Stimulated activated naive CD8-positive, alpha-beta T cell treated with anti-CD3 and anti-CD28 coated beads, Interleukin-15, amount 100 ng/mL, for 72 hours (primary cell): ENCODE measurements at regions not wholly inside any gene's neighbourhood (a gene's known extent, or its start where the extent isn't known, plus 50 kb on each side); places are given as distances from the start of the nearest gene placed in this dataset.
A peak's percentile ranks its signal among the peaks of the same experiment; 100 is the strongest.

Experiments used
- ATAC-seq: fragments of 150-1000 bp; cut with Tn5 transposase; 2 replicates; pipeline ENCODE4 v1.10.0; 2021; ENCODE audit warnings: mild to moderate bottlenecking, moderate library complexity
- DNase-seq, 2 donors: peaks; one replicate each; pipeline ENCODE4 v3.0.0; 2021 to 2022
- H3K27ac Mint-ChIP-seq, 2 donors: one replicate each; pipeline ENCODE4 v1.8.0; 2022; ENCODE audit warnings: mild to moderate bottlenecking in 2 of 2, mixed read lengths in 2 of 2, moderate library complexity in 2 of 2
- H3K27me3 Mint-ChIP-seq: one replicate; pipeline ENCODE4 v1.8.0; 2022; ENCODE audit warnings: mixed read lengths
- H3K4me1 Mint-ChIP-seq: one replicate; pipeline ENCODE4 v1.8.0; 2022; ENCODE audit warnings: mild to moderate bottlenecking, mixed read lengths
- H3K4me3 Mint-ChIP-seq, 2 donors: one replicate each; pipeline ENCODE4 v1.8.0; 2022; ENCODE audit warnings: mild to moderate bottlenecking in 2 of 2, mixed read lengths in 2 of 2, moderate library complexity in 1 of 2
- H3K9me3 Mint-ChIP-seq, 2 donors: one replicate each; pipeline ENCODE4 v1.8.0; 2022; ENCODE audit warnings: mixed read lengths in 2 of 2

- Mint-ChIP-seq H3K9me3 (peaks cover 0 to 5% of the 10 kb centered on the region in 2 donors), H3K4me1 (peaks cover 7% of the 10 kb centered on the region), H3K27me3 (no peaks in the 10 kb centered on the region), H3K4me3 (no peak overlapping the region), H3K27ac (no peak overlapping the region)
- ATAC-seq, result no peak
- no peak for DNase-seq
Measured at GRCh38 chr1:199197695-199198094, 558.9 kb downstream of the PTPRC start.

DNA sequence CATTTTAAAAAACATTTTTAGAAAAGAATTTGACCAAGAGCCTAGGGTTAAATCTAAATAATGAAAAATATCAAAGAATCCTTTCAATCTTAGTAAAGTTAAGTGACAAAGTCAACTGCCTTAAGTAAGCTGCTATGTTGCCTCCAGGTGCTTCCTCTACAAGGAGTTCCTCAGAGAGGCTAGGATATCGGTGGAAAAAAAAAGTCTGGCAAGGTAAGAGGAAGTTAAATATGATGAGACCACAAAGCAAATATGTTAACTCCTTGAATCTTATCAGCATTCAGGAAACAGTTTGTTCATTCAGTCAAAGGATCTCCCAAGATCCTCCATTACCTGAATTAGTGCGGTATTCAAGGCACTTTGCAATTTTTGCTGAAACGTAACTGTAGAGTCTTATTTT lies 563.5 kb downstream of the PTPRC start:
- Mint-ChIP-seq H3K27ac (no peak overlapping the region), H3K9me3 (no peaks in the 10 kb centered on the region), H3K27me3 (no peaks in the 10 kb centered on the region), H3K4me1 (peaks cover 7% of the 10 kb centered on the region), H3K4me3 (no peak overlapping the region)
- no peak for DNase-seq
- ATAC-seq, result no peak

DNA sequence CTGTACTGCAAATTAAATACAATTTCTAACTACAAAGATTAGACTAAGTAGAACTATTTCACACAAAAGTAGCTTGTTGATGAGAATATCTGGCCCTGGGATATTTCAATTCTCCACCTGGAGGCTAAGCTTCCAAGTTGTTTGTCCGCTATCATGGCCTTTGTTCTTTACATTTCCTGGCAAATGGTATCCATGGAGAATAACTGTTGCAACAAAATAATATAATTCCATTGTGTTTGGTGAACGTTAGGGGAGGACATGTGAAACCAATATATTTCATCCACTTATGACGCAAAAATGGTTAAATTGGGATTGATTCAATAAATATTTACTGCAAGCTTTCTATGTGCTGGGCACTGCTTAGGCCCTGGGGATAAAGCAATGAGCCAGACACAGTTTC lies 565.4 kb downstream of the PTPRC start:
- no peaks in the 10 kb centered on the region for H3K27me3 Mint-ChIP-seq
- ATAC-seq (no peak), DNase-seq (no peak)
- H3K4me3 Mint-ChIP-seq, result no peak overlapping the region
- no peaks in the 10 kb centered on the region for H3K9me3 Mint-ChIP-seq
- no peak overlapping the region for H3K27ac Mint-ChIP-seq
- peaks cover 7% of the 10 kb centered on the region for H3K4me1 Mint-ChIP-seq

DNA sequence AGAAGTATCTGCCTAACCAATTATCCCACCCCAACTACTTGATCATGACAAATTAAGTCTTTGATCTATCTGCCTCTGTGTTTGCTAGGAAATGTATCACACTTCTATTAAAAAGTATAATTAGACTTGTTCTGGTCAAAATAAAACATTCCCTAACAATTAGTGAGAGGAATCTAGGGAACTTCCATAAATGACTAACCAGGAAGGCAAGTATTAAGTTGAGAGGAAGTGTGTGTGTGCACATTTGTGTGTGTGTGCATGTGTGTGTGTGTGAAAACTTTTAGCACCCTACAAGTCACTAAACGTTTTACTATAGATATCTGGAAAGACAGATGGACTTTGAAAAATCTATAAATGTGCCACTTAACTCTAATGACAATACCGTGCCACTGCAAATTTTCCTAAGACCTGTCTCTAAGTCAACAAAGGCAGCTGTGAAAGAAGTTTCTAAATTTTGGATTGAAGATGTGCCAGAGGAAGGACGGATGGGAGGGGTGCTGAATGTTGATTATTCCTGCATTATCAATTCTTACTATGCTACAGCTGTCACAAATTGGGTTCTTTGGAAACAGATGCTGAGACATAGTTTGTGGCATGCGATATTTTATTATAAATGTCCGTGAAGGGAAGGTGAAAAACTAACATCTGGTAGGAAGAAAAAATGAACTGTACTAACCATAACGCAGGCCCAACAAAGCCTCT lies 567.1 kb downstream of the PTPRC start:
- Mint-ChIP-seq H3K4me1 (peaks cover 7% of the 10 kb centered on the region), H3K27ac (no peak overlapping the region), H3K4me3 (no peak overlapping the region), H3K9me3 (no peaks in the 10 kb centered on the region), H3K27me3 (no peaks in the 10 kb centered on the region)
- DNase-seq (no peak), ATAC-seq (no peak)

GRCh38 chr1:199208847-199209246 lies 570.0 kb downstream of the PTPRC start:
- Mint-ChIP-seq H3K27ac (peak overlapping the region in 1 of 2 donors; percentile 66), H3K9me3 (no peaks in the 10 kb centered on the region), H3K27me3 (no peaks in the 10 kb centered on the region), H3K4me1 (no peaks in the 10 kb centered on the region), H3K4me3 (no peak overlapping the region)
- ATAC-seq (no peak), DNase-seq (no peak)

DNA sequence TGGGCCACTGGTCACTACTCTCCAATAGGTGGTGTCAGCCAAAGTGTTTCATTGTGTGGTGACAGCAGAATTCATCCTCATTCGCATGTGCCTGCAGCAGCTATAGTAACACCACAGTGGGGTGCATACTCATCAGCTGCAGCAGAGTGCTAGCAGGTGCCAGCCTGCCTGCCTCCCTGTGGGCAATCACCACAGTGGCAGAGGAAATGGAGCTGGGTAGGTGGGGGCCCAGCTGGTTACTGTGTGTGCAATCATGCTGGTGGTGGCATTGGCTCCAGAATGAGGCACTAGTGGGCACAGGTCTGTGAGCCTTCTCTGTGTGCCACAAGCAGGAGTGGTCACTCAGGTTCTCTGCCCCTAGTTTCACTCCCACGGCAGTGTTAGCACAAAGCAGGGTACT lies 579.2 kb downstream of the PTPRC start:
- Mint-ChIP-seq H3K9me3 (peaks cover 0 to 6% of the 10 kb centered on the region in 2 donors), H3K4me1 (no peaks in the 10 kb centered on the region), H3K27ac (no peak overlapping the region), H3K4me3 (no peak overlapping the region), H3K27me3 (no peaks in the 10 kb centered on the region)
- ATAC-seq (peak; percentile 46), DNase-seq (no peak)

DNA sequence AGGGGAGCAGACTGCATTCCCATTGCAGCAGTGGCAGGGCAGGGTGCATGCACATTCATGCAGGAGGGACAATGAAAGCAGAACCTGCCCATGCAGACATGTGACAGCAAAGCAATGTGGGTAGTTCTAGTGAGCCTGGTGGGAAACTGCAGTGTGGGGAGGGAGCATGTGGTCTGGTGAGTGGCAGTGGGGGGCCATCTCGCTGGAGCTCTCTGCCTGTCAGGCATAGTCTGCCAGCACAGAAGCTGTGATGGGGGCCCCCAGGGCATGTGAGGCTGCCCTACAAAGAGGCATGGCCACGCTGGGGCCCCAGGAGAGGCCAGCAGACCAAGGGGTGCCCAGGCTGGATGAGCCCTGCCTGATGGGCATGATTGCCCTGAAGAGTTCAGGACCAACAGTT lies 579.7 kb downstream of the PTPRC start:
- DNase-seq (no peak), ATAC-seq (peak; percentile 35)
- no peaks in the 10 kb centered on the region for H3K27me3 Mint-ChIP-seq
- H3K27ac Mint-ChIP-seq, result no peak overlapping the region
- peaks cover 0 to 6% of the 10 kb centered on the region in 2 donors for H3K9me3 Mint-ChIP-seq
- no peak overlapping the region for H3K4me3 Mint-ChIP-seq
- no peaks in the 10 kb centered on the region for H3K4me1 Mint-ChIP-seq

DNA sequence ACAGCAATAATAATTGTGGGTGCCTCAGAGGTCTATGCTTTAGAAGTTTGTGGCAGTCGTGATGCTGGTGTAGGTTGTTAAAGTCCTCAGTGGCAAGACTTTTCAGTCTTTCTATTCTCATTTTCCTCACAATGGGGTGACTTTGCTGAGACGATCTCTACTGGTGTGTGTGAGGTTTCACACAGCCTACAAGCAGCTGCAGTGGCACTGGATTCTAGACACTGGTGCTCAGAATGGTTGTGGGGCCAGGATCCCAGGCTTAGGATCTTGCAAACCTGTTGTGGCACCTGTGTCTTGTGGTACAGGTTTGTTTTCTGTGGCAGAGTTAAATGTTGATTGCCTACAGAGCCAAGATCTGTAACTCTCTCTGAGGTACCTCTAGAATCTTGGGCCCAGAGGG lies 581.2 kb downstream of the PTPRC start:
- ATAC-seq, result no peak

DNA sequence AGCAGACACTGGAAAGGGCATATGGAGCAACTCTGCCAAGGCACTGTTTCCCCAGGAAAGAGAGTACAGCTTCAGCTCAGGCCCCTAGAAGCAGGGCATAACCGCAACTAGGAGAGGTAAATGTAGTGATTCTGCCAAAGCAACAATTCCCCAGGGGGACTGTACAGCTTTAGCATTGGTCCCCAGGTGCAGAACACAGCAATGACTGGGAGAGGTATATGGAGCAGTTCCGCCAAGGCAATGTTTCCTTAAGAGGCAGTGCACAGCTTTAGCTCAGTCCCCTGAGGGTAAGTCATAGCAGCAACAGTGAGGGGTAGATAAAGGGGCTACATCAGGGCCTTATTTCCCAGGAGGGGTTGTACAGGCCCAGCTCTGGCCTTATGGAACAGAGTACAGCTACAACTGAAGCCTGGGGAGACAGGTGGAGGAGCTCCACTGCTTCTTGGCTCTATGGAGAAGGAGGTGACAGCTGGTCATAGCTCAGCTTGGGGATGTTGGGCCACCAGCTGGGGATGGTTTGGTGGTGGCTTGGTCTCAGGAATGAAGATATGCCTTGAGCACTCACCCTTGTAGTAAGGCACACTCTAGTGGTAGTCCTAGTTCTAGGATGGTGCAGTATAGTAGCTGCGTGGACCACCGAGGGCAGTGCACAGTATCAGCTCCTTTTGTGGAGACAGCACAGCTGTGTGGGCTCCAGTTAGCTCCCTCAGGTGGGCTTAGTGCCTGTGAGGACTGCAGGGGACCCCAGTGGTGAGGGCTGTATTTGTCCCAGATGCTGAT lies 582.7 kb downstream of the PTPRC start:
- peak; percentile 25 for ATAC-seq
- H3K4me3 Mint-ChIP-seq, result no peak overlapping the region
- H3K27ac Mint-ChIP-seq, result no peak overlapping the region
- no peaks in the 10 kb centered on the region for H3K27me3 Mint-ChIP-seq
- peaks cover 0 to under 1% of the 10 kb centered on the region in 2 donors for H3K9me3 Mint-ChIP-seq
- no peak for DNase-seq
- H3K4me1 Mint-ChIP-seq, result peaks cover 18% of the 10 kb centered on the region

More for the DNA sequence above, 581.2 kb downstream of the PTPRC start:
- no peak overlapping the region for H3K27ac Mint-ChIP-seq
- peaks cover 0 to 6% of the 10 kb centered on the region in 2 donors for H3K9me3 Mint-ChIP-seq
- DNase-seq, result no peak
- H3K4me3 Mint-ChIP-seq, result no peak overlapping the region
- no peaks in the 10 kb centered on the region for H3K27me3 Mint-ChIP-seq
- peaks cover 5% of the 10 kb centered on the region for H3K4me1 Mint-ChIP-seq

DNA sequence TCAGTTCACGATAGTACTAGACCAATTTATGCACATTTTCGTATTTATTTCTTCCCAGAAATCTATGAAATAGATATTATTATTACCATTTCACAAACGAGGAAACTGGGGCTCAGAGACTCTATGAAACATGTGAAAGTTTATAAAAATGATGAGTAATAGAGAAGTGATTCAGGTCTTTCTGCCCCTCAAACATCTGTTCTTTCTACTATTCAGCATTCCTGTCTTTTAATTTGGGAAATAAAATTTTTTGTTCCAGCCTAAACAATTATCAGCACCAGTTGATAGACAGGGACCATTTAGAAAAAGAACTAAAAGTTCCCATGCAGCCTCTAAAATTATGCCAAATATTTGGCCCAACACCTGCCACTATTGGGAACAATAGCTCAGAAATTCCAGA lies 585.1 kb downstream of the PTPRC start:
- Mint-ChIP-seq H3K4me1 (peaks cover 22% of the 10 kb centered on the region), H3K27me3 (no peaks in the 10 kb centered on the region), H3K4me3 (no peak overlapping the region), H3K9me3 (no peaks in the 10 kb centered on the region), H3K27ac (no peak overlapping the region)
- DNase-seq (no peak), ATAC-seq (no peak)

DNA sequence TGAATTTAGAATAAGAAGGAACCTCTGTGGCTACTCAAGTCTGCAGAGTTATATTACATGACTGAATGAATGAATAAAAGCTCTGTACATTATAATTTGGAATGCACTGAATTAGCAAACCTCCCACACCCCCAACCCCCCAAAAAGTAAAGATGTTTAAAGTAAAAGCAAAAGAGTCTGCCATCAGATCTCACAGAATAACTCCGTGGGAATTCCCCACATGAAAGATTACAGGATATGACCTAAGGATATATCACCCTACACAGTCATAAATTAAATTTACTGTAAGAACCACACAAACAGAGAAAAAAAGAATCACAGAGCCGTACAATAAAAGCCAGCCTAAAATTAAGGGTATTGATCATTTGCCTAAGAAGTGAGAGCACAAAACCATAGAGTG lies 587.3 kb downstream of the PTPRC start:
- ATAC-seq, result peak; percentile 99
- peaks cover 22% of the 10 kb centered on the region for H3K4me1 Mint-ChIP-seq
- no peaks in the 10 kb centered on the region for H3K27me3 Mint-ChIP-seq
- peak overlapping the region; percentile 87 to 93 for H3K27ac Mint-ChIP-seq
- H3K4me3 Mint-ChIP-seq, result peak overlapping the region; percentile 49 to 81
- DNase-seq, result no peak
- no peaks in the 10 kb centered on the region for H3K9me3 Mint-ChIP-seq

DNA sequence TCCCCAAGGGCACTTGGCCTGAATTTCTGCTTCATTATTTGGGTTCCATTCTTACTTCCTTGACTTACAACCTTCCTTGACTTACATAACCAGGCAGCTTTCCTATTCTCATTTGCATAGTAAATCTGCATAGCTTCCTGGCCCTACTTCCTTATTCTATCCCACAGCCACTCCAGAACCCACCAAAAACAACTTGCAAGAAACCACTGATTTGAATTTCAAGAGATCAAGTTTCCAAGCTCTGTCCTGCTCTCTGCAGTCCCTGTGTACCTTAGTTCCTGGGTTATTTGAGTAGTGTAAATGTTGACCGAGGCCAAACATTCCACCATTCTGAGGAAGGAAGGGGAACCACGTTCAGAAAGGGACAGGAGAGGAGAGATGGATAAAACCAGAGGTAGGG lies 603.3 kb downstream of the PTPRC start:
- H3K27me3 Mint-ChIP-seq, result no peaks in the 10 kb centered on the region
- ATAC-seq, result no peak

GRCh38 chr1:199242601-199243000 lies 603.8 kb downstream of the PTPRC start:
- no peaks in the 10 kb centered on the region for H3K9me3 Mint-ChIP-seq
- no peaks in the 10 kb centered on the region for H3K27me3 Mint-ChIP-seq
- no peak for DNase-seq
- peak overlapping the region in 1 of 2 donors; percentile 38 for H3K27ac Mint-ChIP-seq
- no peak overlapping the region for H3K4me3 Mint-ChIP-seq
- peaks cover 11% of the 10 kb centered on the region for H3K4me1 Mint-ChIP-seq
- ATAC-seq, result no peak

More for the DNA sequence above, 603.3 kb downstream of the PTPRC start:
- no peak for DNase-seq
- Mint-ChIP-seq H3K27ac (peak overlapping the region in 1 of 2 donors; percentile 38), H3K4me3 (no peak overlapping the region), H3K9me3 (no peaks in the 10 kb centered on the region), H3K4me1 (peaks cover 11% of the 10 kb centered on the region)

DNA sequence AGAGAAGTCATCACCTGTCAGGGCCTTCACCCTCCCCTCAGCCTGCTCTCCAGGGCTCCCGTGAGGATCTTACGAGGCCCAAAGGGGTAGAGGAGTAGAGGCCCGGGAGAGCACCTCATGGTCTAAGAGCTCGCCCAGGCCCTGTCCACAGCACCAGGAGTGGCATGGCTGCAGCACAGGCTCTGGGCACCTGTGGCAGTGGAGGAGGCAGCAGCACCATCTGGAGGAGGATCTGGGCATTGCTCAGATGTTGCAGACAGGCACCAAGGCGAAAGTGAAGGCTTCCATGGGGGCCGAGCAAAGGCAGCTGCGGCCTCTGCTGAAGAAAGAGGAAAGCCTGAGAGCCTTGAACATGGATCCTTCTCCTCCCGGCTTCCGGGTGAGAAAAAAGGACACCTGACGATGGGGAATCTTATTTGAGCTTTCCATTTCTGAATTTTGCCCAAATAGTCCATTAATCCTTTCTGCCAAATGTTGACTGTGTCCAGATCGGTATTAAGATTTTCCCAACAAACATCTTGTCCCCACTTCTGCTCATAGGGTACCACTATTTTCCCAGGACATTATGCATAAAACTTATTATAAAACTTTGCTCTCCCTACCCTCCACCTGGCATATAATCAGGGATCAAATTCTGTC lies 604.7 kb downstream of the PTPRC start:
- Mint-ChIP-seq H3K9me3 (no peaks in the 10 kb centered on the region), H3K4me1 (peaks cover 11% of the 10 kb centered on the region), H3K4me3 (no peak overlapping the region), H3K27me3 (no peaks in the 10 kb centered on the region), H3K27ac (no peak overlapping the region)
- peak; percentile 72 to 77 for DNase-seq
- peak; percentile 98 for ATAC-seq

DNA sequence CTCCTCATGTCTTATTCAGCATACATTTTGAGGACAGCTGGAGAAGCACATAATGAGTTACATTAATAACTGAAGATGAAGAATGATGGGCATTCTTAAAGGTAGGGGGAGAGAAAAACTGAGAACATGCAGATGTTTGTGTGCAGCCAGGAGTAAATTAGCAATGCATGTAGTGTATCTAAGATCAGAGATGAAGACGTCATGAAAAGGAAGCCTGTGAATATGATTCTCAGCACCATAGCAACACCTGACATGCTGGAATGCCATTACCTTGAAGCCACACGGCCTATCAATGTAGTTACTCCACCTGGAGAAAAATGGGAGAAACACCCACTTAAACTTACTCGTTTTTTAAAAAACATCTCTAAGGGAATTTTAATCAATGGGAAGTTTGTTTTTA lies 607.1 kb downstream of the PTPRC start:
- Mint-ChIP-seq H3K4me1 (peaks cover 11% of the 10 kb centered on the region), H3K27ac (no peak overlapping the region), H3K9me3 (no peaks in the 10 kb centered on the region), H3K4me3 (no peak overlapping the region), H3K27me3 (no peaks in the 10 kb centered on the region)
- ATAC-seq (no peak), DNase-seq (no peak)

- H3K27ac Mint-ChIP-seq, result no peak overlapping the region
- DNase-seq (no peak), ATAC-seq (no peak)
- H3K4me3 Mint-ChIP-seq, result no peak overlapping the region
- no peaks in the 10 kb centered on the region for H3K9me3 Mint-ChIP-seq
- no peaks in the 10 kb centered on the region for H3K27me3 Mint-ChIP-seq
- H3K4me1 Mint-ChIP-seq, result peaks cover 11% of the 10 kb centered on the region
Measured at GRCh38 chr1:199246716-199247115, 607.9 kb downstream of the PTPRC start.
